ENCODE measurements at regions not wholly inside any gene's neighbourhood (a gene's known extent, or its start where the extent isn't known, plus 50 kb on each side); places are given as distances from the start of the nearest gene placed in this dataset.
A peak's percentile ranks its signal among the peaks of the same experiment; 100 is the strongest.
"Not testable (repeated sequence)": the region's sequence is repeated elsewhere in the genome, so short reads cannot be mapped to it uniquely, and the experiment has no call there.

DNA sequence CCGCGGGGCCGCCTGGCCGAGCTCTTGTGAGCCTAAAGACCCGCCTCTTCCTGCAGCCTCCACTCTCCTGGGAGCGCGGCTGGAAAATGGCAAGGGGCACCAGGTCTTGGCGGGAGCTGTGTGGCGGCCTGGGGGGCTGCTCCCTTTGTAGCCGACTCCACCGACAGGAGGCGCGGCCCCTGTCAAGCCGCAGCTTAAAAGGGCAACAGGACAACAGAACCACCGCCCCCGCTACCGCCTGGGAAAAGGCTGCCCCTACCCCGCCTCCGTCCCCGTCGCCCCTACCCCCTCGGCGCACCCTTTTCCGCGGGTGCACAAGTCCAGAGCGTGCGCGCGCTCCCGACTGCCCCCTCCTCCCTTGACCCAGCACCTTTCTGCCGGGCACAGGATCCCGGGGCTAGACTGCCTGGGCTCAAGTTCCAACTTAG, 60.3 kb downstream of the GOLGA8K start:
- H3K27ac ChIP-seq: not testable (repeated sequence)
- H3K4me3 ChIP-seq: peak overlapping the region; percentile 62
- DNase-seq (ENCODE audit: low spot score): peak; percentile 33

DNA sequence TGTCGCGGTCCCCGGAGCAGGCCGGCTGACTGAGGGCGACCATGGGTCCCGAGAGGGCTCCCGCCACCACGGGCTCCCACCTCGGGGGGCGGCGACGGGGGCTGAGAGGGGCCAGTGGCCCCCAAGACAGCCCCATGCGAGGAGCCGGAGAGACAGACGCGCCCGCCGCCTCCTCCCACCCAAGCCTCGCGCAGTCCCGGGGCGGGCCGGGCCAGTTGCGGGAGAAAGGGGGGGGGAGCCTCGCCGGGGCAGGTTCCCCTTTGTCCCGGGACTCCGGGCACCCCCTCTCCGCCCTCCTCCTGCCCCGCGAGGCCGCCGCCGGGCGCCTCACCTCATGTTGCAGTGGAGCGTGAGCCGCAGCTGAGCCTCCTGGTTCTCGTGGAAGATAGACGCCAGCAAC, 60.8 kb downstream of the GOLGA8K start:
- DNase-seq (ENCODE audit: low spot score); H3K27ac ChIP-seq: not testable (repeated sequence)
- peak overlapping the region; percentile 44 for H3K4me3 ChIP-seq

DNA sequence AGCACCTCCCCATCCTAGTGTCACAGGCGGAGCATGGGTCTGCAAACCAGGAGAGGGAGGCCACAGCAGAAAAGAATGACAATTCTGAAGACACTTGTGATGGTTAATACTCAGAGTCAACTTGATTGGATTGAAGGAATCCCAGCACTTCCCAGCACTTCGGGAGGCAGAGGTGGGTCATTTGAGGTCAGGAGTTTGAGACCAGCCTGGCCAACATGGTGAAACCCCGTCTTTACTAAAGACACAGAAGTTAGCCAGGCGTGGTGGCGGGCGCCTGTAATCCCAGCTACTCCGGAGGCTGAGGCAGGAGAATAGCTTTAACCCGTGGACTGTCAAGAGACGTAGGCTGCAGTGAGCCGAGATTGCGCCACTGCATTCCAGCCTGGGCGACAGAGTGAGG, 61.6 kb downstream of the GOLGA8K start:
- not testable (repeated sequence) for DNase-seq (ENCODE audit: low spot score); H3K4me3 ChIP-seq; H3K27ac ChIP-seq

DNA sequence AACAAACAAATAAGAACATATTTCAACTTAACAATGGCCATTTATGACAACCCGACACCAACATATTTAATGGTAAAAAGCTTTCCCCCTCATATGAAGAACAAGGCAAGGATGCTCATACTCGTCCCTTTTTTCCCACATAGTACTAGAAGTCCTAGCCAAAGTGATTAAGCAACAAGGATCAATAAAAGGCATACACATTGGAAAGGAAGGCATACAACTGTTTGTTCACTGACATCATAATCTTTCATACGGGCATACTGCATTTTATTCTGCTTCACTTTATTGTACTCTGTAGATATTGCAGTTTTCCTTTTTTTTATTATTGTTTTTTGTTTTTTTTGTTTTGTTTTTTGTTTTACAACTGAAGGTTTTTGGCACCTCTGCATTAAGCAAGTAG, 66.3 kb downstream of the GOLGA8K start:
- not testable (repeated sequence) for H3K27ac ChIP-seq; DNase-seq (ENCODE audit: low spot score); H3K4me3 ChIP-seq

DNA sequence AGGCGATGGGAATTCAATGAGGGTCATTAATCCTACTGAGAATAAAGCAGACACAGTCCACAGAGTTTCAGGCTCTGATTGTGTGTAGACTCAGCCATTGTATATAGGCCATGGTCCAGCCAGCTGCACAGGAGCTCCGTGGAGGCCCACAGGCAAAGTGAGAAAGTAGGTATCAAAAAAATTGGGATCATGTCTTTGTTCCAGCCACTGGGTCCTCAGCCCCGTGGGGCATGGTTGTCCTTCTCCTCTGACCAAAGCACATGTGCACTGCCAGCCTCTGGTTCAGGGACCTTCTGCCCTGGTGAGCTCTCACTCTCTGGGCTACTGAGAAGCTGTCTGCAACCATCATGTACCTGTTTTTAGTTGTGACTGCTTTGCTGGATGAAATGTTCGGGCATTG, 79.7 kb downstream of the GOLGA8K start:
- not testable (repeated sequence) for DNase-seq (ENCODE audit: low spot score); H3K4me3 ChIP-seq; H3K27ac ChIP-seq

DNA sequence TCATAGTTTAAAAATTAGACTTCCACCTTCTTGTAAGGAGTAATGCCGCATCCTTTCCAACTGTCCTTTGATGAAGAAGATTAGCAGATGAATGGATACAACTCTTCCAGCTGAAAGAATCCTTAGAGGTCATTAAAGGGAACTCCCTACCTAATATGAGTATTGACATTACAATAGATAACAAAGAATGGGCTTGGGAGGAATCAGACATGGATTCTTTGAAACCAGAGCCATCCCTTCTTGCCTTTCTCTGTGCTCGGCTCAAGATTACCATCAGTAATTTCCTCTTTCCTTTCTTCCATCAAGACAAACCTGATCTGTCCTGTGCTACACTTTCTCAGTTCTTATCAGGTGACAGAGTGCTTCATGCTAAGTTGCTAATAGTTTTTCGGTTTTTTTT, 83.8 kb downstream of the GOLGA8K start:
- not testable (repeated sequence) for H3K27ac ChIP-seq; DNase-seq (ENCODE audit: low spot score)

DNA sequence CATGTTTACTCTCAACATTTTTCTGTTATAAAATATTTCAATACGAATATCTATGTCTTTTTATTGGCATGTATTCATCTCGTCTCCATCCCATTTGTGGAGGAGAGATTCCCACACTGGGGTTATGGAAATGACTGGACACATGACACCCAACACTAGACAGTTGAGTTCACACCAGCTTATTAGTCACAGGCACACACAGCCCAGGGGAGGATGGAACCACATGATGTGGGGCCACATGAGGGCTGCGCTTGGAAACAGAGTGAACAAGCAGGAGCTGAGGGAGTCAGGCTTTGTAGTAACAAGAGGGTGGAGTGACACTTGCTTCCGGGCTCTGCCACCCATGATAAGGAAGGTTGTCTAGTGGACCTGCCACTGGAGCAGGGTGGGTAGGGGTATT, 86.6 kb downstream of the GOLGA8K start:
- not testable (repeated sequence) for H3K4me3 ChIP-seq; DNase-seq (ENCODE audit: low spot score); H3K27ac ChIP-seq

More for the DNA sequence above, 83.8 kb downstream of the GOLGA8K start:
- not testable (repeated sequence) for H3K4me3 ChIP-seq

DNA sequence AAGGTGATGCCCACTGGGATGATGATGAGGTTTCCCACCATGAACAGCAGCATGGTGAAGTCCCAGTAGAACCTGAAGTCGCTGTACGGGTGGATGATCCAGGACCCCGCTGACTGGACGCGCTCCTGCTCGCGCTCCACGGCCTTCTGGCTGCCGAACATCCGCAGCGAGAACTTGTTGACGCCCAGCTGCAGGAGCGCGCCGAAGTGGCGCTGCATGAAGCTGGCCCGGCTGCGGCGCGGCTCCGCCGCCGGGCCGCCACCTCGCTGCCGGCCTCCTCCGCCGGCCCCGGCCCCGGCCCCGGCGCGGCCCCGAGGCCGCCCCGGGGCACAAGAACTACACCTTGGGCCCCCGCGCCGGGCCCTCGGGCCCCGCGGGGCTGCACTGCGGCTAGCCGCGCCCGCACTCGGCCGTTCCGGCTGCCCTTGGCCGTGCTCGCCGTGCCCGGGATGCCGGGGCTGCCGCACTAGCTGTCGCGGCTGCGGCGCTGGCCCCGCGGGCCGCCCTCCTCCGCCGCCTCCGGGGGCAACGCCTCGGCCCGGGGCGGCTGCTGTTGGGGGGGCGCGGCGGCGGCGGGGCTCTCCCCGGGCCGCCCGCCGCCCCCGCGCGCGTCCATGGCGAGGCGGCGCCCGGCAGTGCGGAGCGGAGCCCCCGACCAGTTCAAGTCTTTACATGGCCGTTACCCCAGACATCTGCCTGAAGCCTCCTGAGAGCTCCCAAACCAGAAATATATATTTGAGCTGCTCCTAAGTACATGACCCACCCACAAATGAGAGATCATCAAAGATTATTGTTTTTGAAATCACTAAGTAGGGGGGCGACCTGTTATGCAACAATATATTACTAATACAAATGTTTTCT, 87.8 kb downstream of the GOLGA8K start:
- DNase-seq (ENCODE audit: low spot score); H3K27ac ChIP-seq; H3K4me3 ChIP-seq: not testable (repeated sequence)

DNA sequence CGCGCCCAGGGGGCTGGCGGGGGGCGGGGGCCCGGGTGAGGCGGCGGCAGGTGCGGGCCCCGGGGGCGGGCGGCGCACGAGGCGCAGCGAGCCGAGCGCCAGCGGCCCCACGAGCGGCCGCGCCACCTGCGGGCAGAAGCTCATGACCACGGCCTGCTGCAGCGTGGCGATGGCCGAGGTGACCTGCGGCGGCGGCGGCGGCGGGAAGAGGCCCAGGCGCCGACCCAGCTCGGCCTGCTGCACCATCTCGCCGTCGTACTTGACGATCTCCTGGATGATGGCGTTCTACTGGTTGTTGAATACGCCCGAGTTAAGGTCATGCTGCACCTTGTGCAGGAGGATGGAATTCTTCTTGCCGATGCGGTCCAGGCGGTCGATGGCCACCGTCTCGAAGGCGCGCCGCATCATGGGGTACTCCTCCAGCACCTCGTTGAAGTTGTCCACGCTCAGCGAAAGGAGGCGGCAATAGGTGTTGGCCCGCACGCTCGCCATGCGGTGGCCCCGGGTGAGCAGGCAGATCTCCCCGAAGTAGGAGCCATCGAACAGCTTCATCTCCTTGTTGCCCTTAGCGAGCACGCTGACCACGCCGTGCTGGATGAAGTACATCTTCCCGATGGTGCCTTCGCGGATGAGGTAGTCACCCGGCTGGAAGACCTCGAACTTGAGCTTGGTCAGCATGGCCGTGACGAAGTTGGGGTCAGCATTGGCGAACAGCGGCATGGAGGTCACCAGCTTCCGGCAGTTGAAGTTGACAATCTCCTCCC, 89.5 kb downstream of the GOLGA8K start:
- H3K4me3 ChIP-seq, H3K27ac ChIP-seq: not testable (repeated sequence)
- peak; percentile 35 for DNase-seq (ENCODE audit: low spot score)

DNA sequence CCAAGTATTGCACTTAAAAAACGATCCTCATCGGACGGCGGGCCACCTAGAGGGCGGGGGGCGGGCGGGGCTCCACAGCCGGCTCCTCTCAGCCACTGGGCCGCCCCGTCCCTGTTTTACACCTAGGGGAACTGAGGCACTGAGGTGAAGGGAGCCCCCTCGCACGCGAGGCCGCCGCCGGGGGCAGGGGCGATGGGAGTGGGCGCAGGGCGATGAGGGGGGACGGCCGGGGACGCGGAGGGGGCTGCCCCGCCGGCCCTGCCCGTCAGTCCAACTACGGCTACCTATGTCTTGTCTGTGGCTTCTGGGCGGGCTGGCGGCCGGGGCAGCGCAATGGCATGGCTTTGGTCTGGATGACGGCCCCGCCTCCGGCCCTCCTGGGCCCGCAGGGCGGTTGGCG, 90.4 kb downstream of the GOLGA8K start:
- not testable (repeated sequence) for H3K27ac ChIP-seq; H3K4me3 ChIP-seq; DNase-seq (ENCODE audit: low spot score)

DNA sequence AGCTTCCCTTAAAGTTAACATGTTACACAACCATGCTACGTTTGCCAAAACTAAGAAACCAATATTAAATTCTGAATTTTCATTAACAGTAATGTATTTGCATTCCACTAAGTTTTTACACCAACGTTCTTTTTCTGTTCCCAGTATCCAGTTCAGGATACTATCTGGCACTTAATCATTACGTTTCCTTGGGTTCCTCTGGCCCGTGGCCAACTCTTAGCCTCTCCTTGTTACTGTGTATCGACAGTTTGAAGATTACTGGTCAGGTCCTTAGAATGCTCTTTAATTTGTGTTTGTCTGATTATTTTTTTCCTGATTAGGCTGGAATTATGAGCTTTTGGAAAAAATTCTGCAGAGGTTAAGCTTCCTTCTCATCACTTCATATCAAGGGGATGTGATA, 95.5 kb downstream of the GOLGA8K start:
- not testable (repeated sequence) for H3K27ac ChIP-seq; H3K4me3 ChIP-seq; DNase-seq (ENCODE audit: low spot score)

DNA sequence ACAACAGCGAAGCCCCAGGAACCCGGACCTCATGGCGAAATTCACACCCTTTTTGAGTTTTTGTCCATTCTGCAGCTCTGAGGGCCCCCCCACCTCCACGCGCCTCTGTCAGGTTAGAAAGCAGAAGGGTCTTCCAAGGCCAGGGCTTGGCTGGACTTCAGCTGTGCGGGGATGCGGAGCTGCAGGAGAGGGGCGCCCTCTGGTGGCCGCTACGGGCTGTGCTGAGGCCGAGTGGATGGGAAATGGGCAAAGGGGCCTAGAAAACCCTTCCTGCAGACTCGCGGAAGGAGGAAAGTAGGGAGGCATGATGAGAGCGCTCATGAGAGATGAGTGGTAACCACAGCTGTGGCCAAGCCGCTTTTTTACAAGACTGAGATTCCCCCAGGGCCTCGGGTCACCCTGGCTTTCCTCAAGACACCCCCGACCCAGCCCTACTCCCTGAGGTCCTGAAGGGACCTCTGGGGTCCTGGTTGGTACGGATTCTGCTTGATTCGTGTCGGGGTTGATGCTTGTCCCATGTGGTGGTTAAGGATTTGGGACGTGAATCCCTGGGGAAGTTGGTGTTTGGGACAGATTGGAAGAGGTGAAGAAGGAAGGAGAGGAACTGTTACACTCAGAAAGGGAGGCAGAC, 126.8 kb downstream of the GOLGA8K start:
- H3K4me3 ChIP-seq; DNase-seq (ENCODE audit: low spot score); H3K27ac ChIP-seq: not testable (repeated sequence)

DNA sequence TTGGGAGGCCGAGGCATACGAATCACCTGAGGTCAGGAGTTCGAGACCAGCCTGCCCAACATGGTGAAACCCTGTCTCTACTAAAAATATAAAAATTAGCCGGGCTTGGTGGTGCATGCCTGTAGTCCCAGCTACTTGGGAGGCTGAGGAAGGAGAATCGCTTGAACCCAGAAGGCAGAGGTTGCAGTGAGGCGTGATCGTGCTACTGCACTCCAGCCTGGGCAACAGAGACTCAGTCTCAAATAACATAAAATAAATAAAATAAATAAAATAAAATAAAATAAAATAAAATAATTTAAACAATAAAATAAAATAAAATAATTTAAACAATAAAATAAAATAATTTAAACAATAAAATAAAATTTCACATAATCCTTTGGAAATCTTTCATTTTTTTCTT, 149.1 kb downstream of the GOLGA8K start:
- not testable (repeated sequence) for H3K27ac ChIP-seq; DNase-seq (ENCODE audit: low spot score); H3K4me3 ChIP-seq

DNA sequence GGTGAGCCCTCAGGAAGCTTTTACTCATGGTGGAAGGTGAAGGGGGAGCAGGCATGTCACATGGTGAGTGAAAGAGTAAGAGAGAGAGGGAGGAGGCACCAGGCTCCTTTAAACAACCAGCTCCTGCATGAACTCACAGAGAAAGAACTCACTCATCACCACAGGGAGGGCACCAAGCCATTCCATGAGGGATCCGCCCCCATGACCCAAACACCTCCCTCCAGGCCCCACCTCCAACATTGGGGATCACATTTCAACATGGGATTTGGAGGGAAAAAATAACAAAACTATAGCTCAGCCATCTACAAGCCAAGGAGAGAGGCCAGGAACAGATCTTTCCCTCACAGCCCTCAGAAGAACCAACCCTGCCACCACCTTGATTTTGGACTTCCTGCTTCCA, 153.9 kb downstream of the GOLGA8K start:
- H3K4me3 ChIP-seq; DNase-seq (ENCODE audit: low spot score); H3K27ac ChIP-seq: not testable (repeated sequence)

DNA sequence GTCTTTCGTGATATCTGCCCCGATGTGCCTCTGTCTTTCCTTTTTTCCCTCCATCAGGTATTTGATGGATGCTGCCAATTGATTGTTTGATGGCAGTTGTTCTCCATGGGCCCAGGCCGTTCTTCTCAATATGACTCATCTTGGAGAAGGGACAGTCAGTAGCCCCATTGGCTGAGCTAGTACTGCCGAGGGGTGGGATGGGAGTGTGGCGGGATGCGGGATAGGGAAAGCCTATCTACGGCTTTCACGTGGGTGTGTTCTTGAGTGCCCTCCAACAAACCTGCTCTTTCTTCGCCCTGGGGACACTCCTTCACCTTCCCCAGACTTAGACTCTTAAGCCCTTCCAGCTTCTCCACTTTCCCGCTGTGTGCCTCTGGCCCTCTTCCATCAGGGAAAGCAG, 159.4 kb downstream of the GOLGA8K start:
- not testable (repeated sequence) for H3K4me3 ChIP-seq

DNA sequence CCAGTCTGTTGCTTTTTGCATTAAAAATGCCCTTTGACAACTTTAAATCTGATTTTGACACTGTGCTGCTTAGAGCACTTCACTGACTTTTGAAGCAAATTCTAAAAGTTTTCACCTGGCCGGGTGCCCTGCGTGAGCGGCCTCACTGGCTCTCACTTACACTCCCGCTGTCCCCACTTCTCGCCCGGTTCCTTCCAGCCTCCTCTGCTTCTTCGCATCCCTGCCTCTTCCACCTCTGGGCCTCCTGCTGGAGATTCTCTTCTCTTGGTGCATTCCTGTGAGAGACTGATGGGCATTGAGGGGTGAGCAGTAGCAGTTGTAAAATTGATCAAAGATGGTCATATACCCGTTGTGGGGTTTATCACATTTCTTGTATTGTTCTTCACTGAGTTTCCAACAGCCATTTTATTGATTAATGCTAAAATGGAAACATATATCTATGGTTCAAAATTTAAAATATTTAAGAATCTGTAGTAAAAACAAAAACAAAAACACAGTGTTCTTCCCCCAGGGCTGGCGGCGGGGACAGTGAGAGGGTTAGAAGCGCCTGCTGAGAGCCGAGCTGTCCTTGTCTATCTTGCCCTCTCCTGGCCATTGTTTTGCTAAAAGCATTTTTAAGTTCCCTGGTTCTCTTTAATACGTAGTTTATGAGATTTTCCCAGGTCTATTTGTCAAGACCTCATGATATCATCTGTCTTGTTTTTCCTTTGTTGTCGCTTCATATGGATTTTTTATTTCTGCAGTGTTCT, 160.1 kb downstream of the GOLGA8K start:
- not testable (repeated sequence) for DNase-seq (ENCODE audit: low spot score); H3K4me3 ChIP-seq; H3K27ac ChIP-seq

More for the DNA sequence above, 159.4 kb downstream of the GOLGA8K start:
- H3K27ac ChIP-seq; DNase-seq (ENCODE audit: low spot score): not testable (repeated sequence)

DNA sequence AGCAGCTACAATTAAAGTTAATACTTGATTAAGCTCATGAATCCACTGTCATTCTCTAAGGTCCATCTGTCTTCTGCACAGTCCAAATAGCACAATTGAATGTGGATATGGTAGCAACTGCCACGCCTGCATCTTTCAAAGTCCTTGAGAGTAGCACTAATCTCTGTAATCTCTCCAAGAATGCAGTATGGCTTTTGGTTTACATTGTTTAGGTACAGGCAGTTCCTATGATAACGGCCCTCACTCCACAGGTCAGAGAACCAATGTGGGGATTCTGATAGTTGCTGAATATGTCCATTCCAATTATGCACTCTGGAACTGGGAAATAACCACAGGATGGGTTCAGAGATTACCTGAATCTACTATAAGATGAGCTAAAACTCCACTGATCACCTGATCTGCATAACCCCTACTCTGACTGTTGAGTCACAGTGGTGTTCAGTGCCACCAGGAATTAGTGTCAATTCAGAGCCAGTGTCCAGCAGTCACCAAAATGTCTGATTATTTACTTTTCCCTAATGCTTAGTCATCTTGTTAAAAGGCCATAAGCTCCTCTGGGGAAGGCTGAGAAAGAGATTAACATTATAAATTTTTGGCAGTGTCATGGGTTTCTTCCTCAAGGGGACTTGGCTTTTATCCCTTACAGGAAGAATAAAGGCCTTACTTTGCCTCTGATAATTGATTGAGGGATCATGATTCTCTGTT, 175.5 kb downstream of the GOLGA8K start:
- not testable (repeated sequence) for H3K27ac ChIP-seq; DNase-seq (ENCODE audit: low spot score)

More for the DNA sequence above, 175.5 kb downstream of the GOLGA8K start:
- H3K4me3 ChIP-seq: not testable (repeated sequence)
